ENCODE measurements at regions not wholly inside any gene's neighbourhood (a gene's known extent, or its start where the extent isn't known, plus 50 kb on each side); places are given as distances from the start of the nearest gene placed in this dataset.
A peak's percentile ranks its signal among the peaks of the same experiment; 100 is the strongest.

- Histone ChIP-seq H3K27me3 (ENCODE audit: control insufficient read depth in 2 of 2, insufficient read depth in 2 of 2, low read length in 2 of 2) (no peaks in the 10 kb centered on the region), H3K9me3 (ENCODE audit: control insufficient read depth in 2 of 3, low read length in 3 of 3) (no peaks in the 10 kb centered on the region), H3K27ac (ENCODE audit: low read depth, low read length) (no peak overlapping the region), H3K4me3 (ENCODE audit: low read length) (no peak overlapping the region), H3K4me1 (ENCODE audit: control insufficient read depth in 2 of 2, insufficient read depth in 2 of 2, low read length in 2 of 2) (no peaks in the 10 kb centered on the region), H3K36me3 (ENCODE audit: control insufficient read depth in 2 of 3, insufficient read depth in 3 of 3, low read length in 3 of 3) (no peaks in the 10 kb centered on the region)
- H3K4me1 Mint-ChIP-seq: no peaks in the 10 kb centered on the region
- ATAC-seq: no peak
- ChIA-PET POLR2A (no interaction called here), CTCF (no interaction called here)
- H3K9me3 Mint-ChIP-seq: peaks cover 0 to 7% (median 0%) of the 10 kb centered on the region in 11 donors
- no peaks in the 10 kb centered on the region for H3K27me3 Mint-ChIP-seq
- no peak overlapping the region for H3K4me3 Mint-ChIP-seq
- intact Hi-C loops (cut with micrococcal nuclease): no loop called here
- H3K36me3 Mint-ChIP-seq: no peaks in the 10 kb centered on the region
- DNase-seq: no peak
- H3K27ac Mint-ChIP-seq: no peak overlapping the region
Observed at GRCh38 chr14:83207550-83207949, 1673.9 kb upstream of the SEL1L start.

- intact Hi-C loops (cut with micrococcal nuclease): no loop called here
- H3K9me3 ChIP-seq (ENCODE audit: control insufficient read depth in 2 of 3, low read length in 3 of 3): no peaks in the 10 kb centered on the region
- H3K27me3 Mint-ChIP-seq: no peaks in the 10 kb centered on the region
- H3K27ac ChIP-seq (ENCODE audit: low read depth, low read length): no peak overlapping the region
- peaks cover 0 to 10% (median 4%) of the 10 kb centered on the region in 11 donors for H3K9me3 Mint-ChIP-seq
- DNase-seq: no peak
- ATAC-seq: no peak
- no peaks in the 10 kb centered on the region for H3K4me1 ChIP-seq (ENCODE audit: control insufficient read depth in 2 of 2, insufficient read depth in 2 of 2, low read length in 2 of 2)
- H3K4me3 Mint-ChIP-seq: no peak overlapping the region
- ChIA-PET POLR2A (no interaction called here), CTCF (no interaction called here)
- H3K27ac Mint-ChIP-seq: no peak overlapping the region
- no peaks in the 10 kb centered on the region for H3K36me3 ChIP-seq (ENCODE audit: control insufficient read depth in 2 of 3, insufficient read depth in 3 of 3, low read length in 3 of 3)
- H3K27me3 ChIP-seq (ENCODE audit: control insufficient read depth in 2 of 2, insufficient read depth in 2 of 2, low read length in 2 of 2): no peaks in the 10 kb centered on the region
- no peak overlapping the region for H3K4me3 ChIP-seq (ENCODE audit: low read length)
- H3K36me3 Mint-ChIP-seq: no peaks in the 10 kb centered on the region
- no peaks in the 10 kb centered on the region for H3K4me1 Mint-ChIP-seq
Observed at GRCh38 chr14:83208341-83208740, 1674.7 kb upstream of the SEL1L start.

GRCh38 chr14:83217492-83217891, 1683.8 kb upstream of the SEL1L start:
- POLR2A ChIA-PET: no interaction called here
- Mint-ChIP-seq H3K4me3 (no peak overlapping the region), H3K36me3 (peaks cover 0 to 11% (median 0%) of the 10 kb centered on the region in 5 donors), H3K4me1 (no peaks in the 10 kb centered on the region), H3K27me3 (no peaks in the 10 kb centered on the region), H3K9me3 (peaks cover 0 to 64% (median 14%) of the 10 kb centered on the region in 11 donors), H3K27ac (no peak overlapping the region)
- Histone ChIP-seq H3K9me3 (ENCODE audit: control insufficient read depth in 2 of 3, low read length in 3 of 3) (no peaks in the 10 kb centered on the region), H3K4me3 (ENCODE audit: low read length) (no peak overlapping the region), H3K27me3 (ENCODE audit: control insufficient read depth in 2 of 2, insufficient read depth in 2 of 2, low read length in 2 of 2) (no peaks in the 10 kb centered on the region), H3K27ac (ENCODE audit: low read depth, low read length) (no peak overlapping the region), H3K36me3 (ENCODE audit: control insufficient read depth in 2 of 3, insufficient read depth in 3 of 3, low read length in 3 of 3) (no peaks in the 10 kb centered on the region), H3K4me1 (ENCODE audit: control insufficient read depth in 2 of 2, insufficient read depth in 2 of 2, low read length in 2 of 2) (no peaks in the 10 kb centered on the region)
- CTCF ChIA-PET: no interaction called here
- DNase-seq (no peak), ATAC-seq (no peak)
- intact Hi-C loops (cut with micrococcal nuclease): no loop called here

GRCh38 chr14:83247924-83248639, 1714.4 kb upstream of the SEL1L start:
- POLR2A ChIA-PET: no interaction called here
- Mint-ChIP-seq H3K4me3 (no peak overlapping the region), H3K36me3 (no peaks in the 10 kb centered on the region), H3K4me1 (no peaks in the 10 kb centered on the region), H3K27me3 (no peaks in the 10 kb centered on the region), H3K27ac (no peak overlapping the region), H3K9me3 (peaks cover 3 to 27% (median 10%) of the 10 kb centered on the region in 11 donors)
- intact Hi-C loops (cut with micrococcal nuclease): no loop called here
- DNase-seq (no peak), ATAC-seq (no peak)
- Histone ChIP-seq H3K36me3 (ENCODE audit: control insufficient read depth in 2 of 3, insufficient read depth in 3 of 3, low read length in 3 of 3) (no peaks in the 10 kb centered on the region), H3K4me3 (ENCODE audit: low read length) (no peak overlapping the region), H3K4me1 (ENCODE audit: control insufficient read depth in 2 of 2, insufficient read depth in 2 of 2, low read length in 2 of 2) (no peaks in the 10 kb centered on the region), H3K9me3 (ENCODE audit: control insufficient read depth in 2 of 3, low read length in 3 of 3) (no peaks in the 10 kb centered on the region), H3K27ac (ENCODE audit: low read depth, low read length) (no peak overlapping the region), H3K27me3 (ENCODE audit: control insufficient read depth in 2 of 2, insufficient read depth in 2 of 2, low read length in 2 of 2) (no peaks in the 10 kb centered on the region)
- CTCF ChIA-PET: no interaction called here

GRCh38 chr14:83251402-83251801, 1717.7 kb upstream of the SEL1L start:
- DNase-seq (no peak), ATAC-seq (no peak)
- H3K4me3 ChIP-seq (ENCODE audit: low read length): no peak overlapping the region
- H3K27ac ChIP-seq (ENCODE audit: low read depth, low read length): no peak overlapping the region
- H3K4me3 Mint-ChIP-seq: no peak overlapping the region
- H3K27me3 Mint-ChIP-seq: no peaks in the 10 kb centered on the region
- ChIA-PET CTCF (no interaction called here), POLR2A (no interaction called here)
- intact Hi-C loops (cut with micrococcal nuclease): no loop called here
- no peaks in the 10 kb centered on the region for H3K27me3 ChIP-seq (ENCODE audit: control insufficient read depth in 2 of 2, insufficient read depth in 2 of 2, low read length in 2 of 2)
- H3K27ac Mint-ChIP-seq: no peak overlapping the region
- H3K9me3 ChIP-seq (ENCODE audit: control insufficient read depth in 2 of 3, low read length in 3 of 3): no peaks in the 10 kb centered on the region
- no peaks in the 10 kb centered on the region for H3K4me1 ChIP-seq (ENCODE audit: control insufficient read depth in 2 of 2, insufficient read depth in 2 of 2, low read length in 2 of 2)
- H3K36me3 Mint-ChIP-seq: no peaks in the 10 kb centered on the region
- H3K4me1 Mint-ChIP-seq: no peaks in the 10 kb centered on the region
- no peaks in the 10 kb centered on the region for H3K36me3 ChIP-seq (ENCODE audit: control insufficient read depth in 2 of 3, insufficient read depth in 3 of 3, low read length in 3 of 3)
- peaks cover 2 to 21% (median 6%) of the 10 kb centered on the region in 11 donors for H3K9me3 Mint-ChIP-seq

GRCh38 chr14:83253870-83254269, 1720.2 kb upstream of the SEL1L start:
- Mint-ChIP-seq H3K4me3 (no peak overlapping the region), H3K27me3 (no peaks in the 10 kb centered on the region), H3K27ac (no peak overlapping the region), H3K9me3 (peaks cover 0 to 15% (median 5%) of the 10 kb centered on the region in 11 donors), H3K4me1 (no peaks in the 10 kb centered on the region), H3K36me3 (no peaks in the 10 kb centered on the region)
- H3K4me3 ChIP-seq (ENCODE audit: low read length): no peak overlapping the region
- POLR2A ChIA-PET: no interaction called here
- intact Hi-C loops (cut with micrococcal nuclease): no loop called here
- DNase-seq: no peak
- no peaks in the 10 kb centered on the region for H3K4me1 ChIP-seq (ENCODE audit: control insufficient read depth in 2 of 2, insufficient read depth in 2 of 2, low read length in 2 of 2)
- ATAC-seq: no peak
- CTCF ChIA-PET: no interaction called here
- H3K27me3 ChIP-seq (ENCODE audit: control insufficient read depth in 2 of 2, insufficient read depth in 2 of 2, low read length in 2 of 2): no peaks in the 10 kb centered on the region
- no peaks in the 10 kb centered on the region for H3K36me3 ChIP-seq (ENCODE audit: control insufficient read depth in 2 of 3, insufficient read depth in 3 of 3, low read length in 3 of 3)
- no peaks in the 10 kb centered on the region for H3K9me3 ChIP-seq (ENCODE audit: control insufficient read depth in 2 of 3, low read length in 3 of 3)
- no peak overlapping the region for H3K27ac ChIP-seq (ENCODE audit: low read depth, low read length)

GRCh38 chr14:83255015-83255726, 1721.5 kb upstream of the SEL1L start:
- no peak overlapping the region for H3K4me3 ChIP-seq (ENCODE audit: low read length)
- no peaks in the 10 kb centered on the region for H3K36me3 ChIP-seq (ENCODE audit: control insufficient read depth in 2 of 3, insufficient read depth in 3 of 3, low read length in 3 of 3)
- H3K9me3 ChIP-seq (ENCODE audit: control insufficient read depth in 2 of 3, low read length in 3 of 3): no peaks in the 10 kb centered on the region
- H3K4me1 ChIP-seq (ENCODE audit: control insufficient read depth in 2 of 2, insufficient read depth in 2 of 2, low read length in 2 of 2): no peaks in the 10 kb centered on the region
- POLR2A ChIA-PET: no interaction called here
- ATAC-seq (peak; percentile 60), DNase-seq (no peak)
- H3K27me3 Mint-ChIP-seq: no peaks in the 10 kb centered on the region
- no peak overlapping the region for H3K27ac ChIP-seq (ENCODE audit: low read depth, low read length)
- CTCF ChIA-PET: no interaction called here
- H3K4me1 Mint-ChIP-seq: no peaks in the 10 kb centered on the region
- H3K27me3 ChIP-seq (ENCODE audit: control insufficient read depth in 2 of 2, insufficient read depth in 2 of 2, low read length in 2 of 2): no peaks in the 10 kb centered on the region
- intact Hi-C loops (cut with micrococcal nuclease): no loop called here
- H3K27ac Mint-ChIP-seq: no peak overlapping the region
- H3K36me3 Mint-ChIP-seq: no peaks in the 10 kb centered on the region
- no peak overlapping the region for H3K4me3 Mint-ChIP-seq
- H3K9me3 Mint-ChIP-seq: peaks cover 0 to 12% (median 4%) of the 10 kb centered on the region in 11 donors

Measured in naive thymus-derived CD4-positive, alpha-beta T cell (primary cell).